SK-N-SH treated with all-trans-retinoic acid at 6 μM for 48 hours (cell line): ENCODE measurements at regions not wholly inside any gene's neighbourhood (a gene's known extent, or its start where the extent isn't known, plus 50 kb on each side); places are given as distances from the start of the nearest gene placed in this dataset.

ENCODE experiments used
- ARNTL ChIP-seq: fragments of 450-650 bp; formaldehyde crosslinking; IDR thresholded peaks from 2 replicates; pipeline ENCODE4 v1.5.0; 2020; ENCODE audit warnings: low read depth, mild to moderate bottlenecking, moderate library complexity, borderline replicate concordance
- CREB5 ChIP-seq: fragments of 250-450 bp; sonication (Bioruptor Pico); IDR thresholded peaks from 2 replicates; pipeline ENCODE4 v1.5.1; 2020; ENCODE audit warnings: low read depth, mild to moderate bottlenecking, moderate library complexity
- CSDC2 ChIP-seq: fragments of 250-450 bp; sonication (Bioruptor Pico); IDR thresholded peaks from 2 replicates; pipeline ENCODE4 v1.5.0; 2020; ENCODE audit warnings: mild to moderate bottlenecking, moderate library complexity
- OSR1 ChIP-seq: fragments of 250-450 bp; sonication (Bioruptor Pico); IDR thresholded peaks from 2 replicates; pipeline ENCODE4 v1.8.0; 2022; ENCODE audit warnings: moderate library complexity, mild to moderate bottlenecking, inconsistent platforms
- PATZ1 ChIP-seq: fragments of 250-450 bp; sonication (Bioruptor Pico); IDR thresholded peaks from 2 replicates; pipeline ENCODE4 v1.8.0; 2020; ENCODE audit warnings: mild to moderate bottlenecking, moderate library complexity, borderline replicate concordance
- PPARA ChIP-seq: fragments of 250-450 bp; sonication (Bioruptor Pico); IDR thresholded peaks from 2 replicates; pipeline ENCODE4 v1.5.0; 2020; ENCODE audit warnings: mild to moderate bottlenecking, borderline replicate concordance
- ZFP3 ChIP-seq: fragments of 250-450 bp; sonication (Bioruptor Pico); IDR thresholded peaks from 2 replicates; pipeline ENCODE4 v1.5.0; 2020; ENCODE audit warnings: mild to moderate bottlenecking, moderate library complexity
- ZFP30 ChIP-seq: fragments of 450-650 bp; formaldehyde crosslinking; IDR thresholded peaks from 2 replicates; pipeline ENCODE4 v1.5.0; 2022; ENCODE audit warnings: mild to moderate bottlenecking, moderate library complexity
- ZNF8 ChIP-seq: fragments of 450-650 bp; formaldehyde crosslinking; IDR thresholded peaks from 2 replicates; pipeline ENCODE4 v1.5.0; 2020; ENCODE audit warnings: mild to moderate bottlenecking, moderate library complexity

GRCh38 chr21:24423546-24423945 lies 1183.7 kb downstream of the MRPL39 start:
- TF ChIP-seq ZFP30 (CRISPR knock-in tag) (no peak), OSR1 (no peak), PATZ1 (CRISPR knock-in tag) (no peak), ARNTL (CRISPR knock-in tag) (no peak), PPARA (CRISPR knock-in tag) (no peak), CREB5 (CRISPR knock-in tag) (no peak), ZFP3 (CRISPR knock-in tag) (no peak), ZNF8 (no peak), CSDC2 (CRISPR knock-in tag) (no peak)
